ENCODE measurements at regions not wholly inside any gene's neighbourhood (a gene's known extent, or its start where the extent isn't known, plus 50 kb on each side); places are given as distances from the start of the nearest gene placed in this dataset.

GRCh38 chr4:110753466-110753865 is 130.6 kb upstream of the PITX2 start:
- TF ChIP-seq CTCF (IDR thresholded peaks at IDR 0.05) (no peak), POLR2A (IDR thresholded peaks at IDR 0.05) (no peak)
